Astrocyte (in vitro differentiated cells and primary cell): ENCODE measurements at regions not wholly inside any gene's neighbourhood (a gene's known extent, or its start where the extent isn't known, plus 50 kb on each side); places are given as distances from the start of the nearest gene placed in this dataset.

Experiments
- CTCF ChIP-seq: IDR thresholded peaks from 2 replicates; pipeline ENCODE4 v1.5.1; 2011; ENCODE audit warnings: low read depth, mild to moderate bottlenecking, inconsistent platforms, low read length, moderate library complexity; ENCODE audit not compliant: insufficient read depth
- EZH2 ChIP-seq: IDR thresholded peaks from 2 replicates; pipeline ENCODE4 v1.6.1; 2012; ENCODE audit warnings: mild to moderate bottlenecking, low read length, inconsistent platforms; ENCODE audit not compliant: insufficient read depth

GRCh38 chr5:30804739-30805505 lies 388.6 kb upstream of the CDH6 start:
- no peak for TF ChIP-seq CTCF
- no peak for TF ChIP-seq EZH2
